Hepatocyte (in vitro differentiated cells): ENCODE measurements at regions not wholly inside any gene's neighbourhood (a gene's known extent, or its start where the extent isn't known, plus 50 kb on each side); places are given as distances from the start of the nearest gene placed in this dataset.

ENCODE experiments used
- DNase-seq: peaks from one replicate; pipeline ENCODE4 v3.0.0-alpha.2; 2016; ENCODE audit warnings: low spot score
- H2AFZ ChIP-seq: fragments of 200-600 bp; sonication (generic); 2 replicates; pipeline ENCODE4 v1.6.0; 2016; ENCODE audit warnings: antibody characterized with exemption, mild to moderate bottlenecking
- H3K27ac ChIP-seq: fragments of 200-600 bp; sonication (generic); 2 replicates; pipeline ENCODE4 v1.5.1; 2016; ENCODE audit warnings: mild to moderate bottlenecking
- H3K27me3 ChIP-seq: fragments of 200-600 bp; sonication (generic); 2 replicates; pipeline ENCODE4 v1.6.1; 2016
- H3K36me3 ChIP-seq: fragments of 200-600 bp; sonication (generic); replicated peaks from 2 replicates; pipeline ENCODE4 v1.5.1; 2016; ENCODE audit warnings: low read depth; ENCODE audit not compliant: insufficient read depth
- H3K4me1 ChIP-seq: fragments of 200-600 bp; sonication (generic); 2 replicates; pipeline ENCODE4 v1.5.1; 2016; ENCODE audit warnings: mild to moderate bottlenecking, moderate library complexity; ENCODE audit not compliant: insufficient read depth
- H3K4me2 ChIP-seq: fragments of 200-600 bp; sonication (generic); 2 replicates; pipeline ENCODE4 v1.6.0; 2016
- H3K4me3 ChIP-seq: fragments of 200-600 bp; sonication (generic); 2 replicates; pipeline ENCODE4 v1.5.1; 2016; ENCODE audit warnings: mild to moderate bottlenecking
- H3K79me2 ChIP-seq: fragments of 200-600 bp; sonication (generic); 2 replicates; pipeline ENCODE4 v1.6.0; 2017; ENCODE audit warnings: mild to moderate bottlenecking
- H3K9me2 ChIP-seq: fragments of 200-600 bp; sonication (generic); replicated peaks from 2 replicates; pipeline ENCODE4 v1.6.0; 2017; ENCODE audit warnings: mild to moderate bottlenecking; ENCODE audit not compliant: insufficient read depth
- H3K9me3 ChIP-seq: fragments of 200-600 bp; sonication (generic); 2 replicates; pipeline ENCODE4 v1.5.1; 2016; ENCODE audit warnings: low read depth, mild to moderate bottlenecking
- H4K20me1 ChIP-seq: fragments of 200-600 bp; sonication (generic); 2 replicates; pipeline ENCODE4 v1.6.0; 2016; ENCODE audit warnings: mild to moderate bottlenecking; ENCODE audit not compliant: insufficient read depth, poor library complexity, severe bottlenecking
- EZH2 ChIP-seq: fragments of 200-600 bp; sonication (generic); IDR thresholded peaks from 2 replicates; pipeline ENCODE4 v1.6.1; 2016; ENCODE audit warnings: antibody characterized with exemption, mild to moderate bottlenecking, borderline replicate concordance
- EZH2phosphoT487 ChIP-seq: fragments of 200-600 bp; sonication (generic); IDR thresholded peaks from one replicate; pipeline ENCODE4 v1.6.1; 2018; ENCODE audit warnings: antibody characterized with exemption, mild to moderate bottlenecking, low read depth, moderate library complexity; ENCODE audit not compliant: unreplicated experiment, severe bottlenecking
- WGBS: methylation state at CpG from one replicate; pipeline ENCODE4 v1.1.6; 2016; ENCODE audit warnings: low lambda C conversion rate; ENCODE audit errors: missing lambda C conversion rate; 5-methylcytosine and 5-hydroxymethylcytosine counted together
- TF ChIP-seq, protein P1 (sequence below): fragments of 200-600 bp; sonication (generic); IDR thresholded peaks from 2 replicates; pipeline ENCODE4 v1.5.1; 2016; ENCODE audit warnings: antibody characterized with exemption, mild to moderate bottlenecking; ENCODE audit not compliant: poor library complexity

GRCh38 chr7:55304018-55304762, 60.9 kb upstream of the LANCL2 start:
- Histone ChIP-seq H3K4me1 (no peaks in the 10 kb centered on the region), H2AFZ (no peak overlapping the region), H3K9me2 (no peaks in the 10 kb centered on the region), H3K79me2 (no peaks in the 10 kb centered on the region), H4K20me1 (no peaks in the 10 kb centered on the region), H3K4me3 (no peak overlapping the region), H3K4me2 (no peak overlapping the region), H3K36me3 (no peaks in the 10 kb centered on the region), H3K27me3 (no peaks in the 10 kb centered on the region), H3K9me3 (no peaks in the 10 kb centered on the region), H3K27ac (no peak overlapping the region)
- TF ChIP-seq EZH2 (no peak), EZH2phosphoT487 (no peak)
- TF ChIP-seq, protein P1, sequence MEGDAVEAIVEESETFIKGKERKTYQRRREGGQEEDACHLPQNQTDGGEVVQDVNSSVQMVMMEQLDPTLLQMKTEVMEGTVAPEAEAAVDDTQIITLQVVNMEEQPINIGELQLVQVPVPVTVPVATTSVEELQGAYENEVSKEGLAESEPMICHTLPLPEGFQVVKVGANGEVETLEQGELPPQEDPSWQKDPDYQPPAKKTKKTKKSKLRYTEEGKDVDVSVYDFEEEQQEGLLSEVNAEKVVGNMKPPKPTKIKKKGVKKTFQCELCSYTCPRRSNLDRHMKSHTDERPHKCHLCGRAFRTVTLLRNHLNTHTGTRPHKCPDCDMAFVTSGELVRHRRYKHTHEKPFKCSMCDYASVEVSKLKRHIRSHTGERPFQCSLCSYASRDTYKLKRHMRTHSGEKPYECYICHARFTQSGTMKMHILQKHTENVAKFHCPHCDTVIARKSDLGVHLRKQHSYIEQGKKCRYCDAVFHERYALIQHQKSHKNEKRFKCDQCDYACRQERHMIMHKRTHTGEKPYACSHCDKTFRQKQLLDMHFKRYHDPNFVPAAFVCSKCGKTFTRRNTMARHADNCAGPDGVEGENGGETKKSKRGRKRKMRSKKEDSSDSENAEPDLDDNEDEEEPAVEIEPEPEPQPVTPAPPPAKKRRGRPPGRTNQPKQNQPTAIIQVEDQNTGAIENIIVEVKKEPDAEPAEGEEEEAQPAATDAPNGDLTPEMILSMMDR = no peak
- no peak for DNase-seq
- WGBS = 80% methylated on average over 4 of the region's 4 CpGs

DNA sequence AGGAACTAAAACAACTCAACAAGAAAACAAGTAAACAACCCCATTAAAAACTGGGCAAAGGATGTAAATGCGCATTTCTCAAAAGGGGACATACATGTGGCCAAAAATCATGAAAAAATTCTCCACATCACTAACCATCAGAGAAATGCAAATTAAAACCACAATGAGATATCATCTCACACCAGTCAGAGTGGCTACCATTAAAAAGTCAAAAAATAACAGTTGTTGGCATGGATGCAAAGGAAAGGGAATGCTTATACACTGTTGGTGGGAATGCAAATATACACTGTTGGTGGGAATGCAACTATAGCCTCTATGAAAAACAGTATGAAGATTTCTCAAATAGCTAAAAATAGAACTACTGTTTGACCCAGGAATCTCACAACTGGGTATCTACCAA, 60.0 kb upstream of the LANCL2 start:
- H3K9me3 ChIP-seq = no peaks in the 10 kb centered on the region
- H3K4me1 ChIP-seq = no peaks in the 10 kb centered on the region
- no peak for TF ChIP-seq EZH2phosphoT487
- TF ChIP-seq, protein P1 = no peak
- TF ChIP-seq EZH2 = no peak
- no peak overlapping the region for H3K27ac ChIP-seq
- no peak overlapping the region for H3K4me2 ChIP-seq
- no peak for DNase-seq
- no peaks in the 10 kb centered on the region for H3K9me2 ChIP-seq
- no peaks in the 10 kb centered on the region for H3K36me3 ChIP-seq
- 100% methylated on average over 1 of the region's 1 CpG for WGBS
- H3K79me2 ChIP-seq = no peaks in the 10 kb centered on the region
- H2AFZ ChIP-seq = no peak overlapping the region
- H4K20me1 ChIP-seq = no peaks in the 10 kb centered on the region
- no peak overlapping the region for H3K4me3 ChIP-seq
- H3K27me3 ChIP-seq = no peaks in the 10 kb centered on the region

- Histone ChIP-seq H3K4me1 (no peaks in the 10 kb centered on the region), H3K9me2 (no peaks in the 10 kb centered on the region), H3K27ac (no peak overlapping the region), H3K4me3 (no peak overlapping the region), H2AFZ (no peak overlapping the region), H3K27me3 (no peaks in the 10 kb centered on the region), H4K20me1 (no peaks in the 10 kb centered on the region), H3K36me3 (no peaks in the 10 kb centered on the region), H3K4me2 (no peak overlapping the region), H3K79me2 (no peaks in the 10 kb centered on the region), H3K9me3 (no peaks in the 10 kb centered on the region)
- no peak for DNase-seq
- 80% methylated on average over 3 of the region's 3 CpGs for WGBS
- TF ChIP-seq EZH2phosphoT487 (no peak), EZH2 (no peak)
- TF ChIP-seq, protein P1 = no peak
Measured at GRCh38 chr7:55306331-55306730, 58.8 kb upstream of the LANCL2 start.
